Testis (tissue), 2 donors: ENCODE measurements at regions not wholly inside any gene's neighbourhood (a gene's known extent, or its start where the extent isn't known, plus 50 kb on each side); places are given as distances from the start of the nearest gene placed in this dataset.

Source experiments
- POLR2A ChIP-seq: fragments of 450-650 bp; IDR thresholded peaks from one replicate; pipeline ENCODE4 v1.6.1; 2017; ENCODE audit warnings: antibody characterized with exemption, mild to moderate bottlenecking, moderate library complexity
- TF ChIP-seq, protein P1 (sequence below), 3 experiments: fragments of 450-650 bp in 2 of 3; fragments of 200-600 bp in 1 of 3; sonication (generic) in 1 of 3; IDR thresholded peaks; one replicate each; pipeline ENCODE4 v1.5.1; 2016 to 2019; ENCODE audit warnings: antibody characterized with exemption in 3 of 3, mild to moderate bottlenecking in 2 of 3, moderate library complexity in 1 of 3

DNA sequence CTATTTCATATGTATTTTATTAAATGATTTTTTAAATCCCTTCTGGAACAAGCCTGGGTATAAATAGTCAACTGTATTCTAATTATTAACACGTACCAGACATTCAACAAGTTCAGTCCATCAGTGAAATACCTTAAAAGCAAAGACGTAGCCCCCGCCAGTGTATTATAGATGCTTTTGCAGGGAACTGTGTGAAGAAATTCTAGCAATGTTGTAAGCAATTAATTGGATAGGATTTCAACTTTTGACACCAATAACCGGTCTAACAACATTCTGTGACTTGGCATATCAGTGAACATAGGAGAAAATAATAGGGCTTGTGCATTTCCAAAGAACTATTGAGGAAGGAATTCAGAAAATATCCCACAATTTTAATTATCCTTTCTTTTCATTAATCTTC is 67.2 kb upstream of the TGFBR2 start:
- TF ChIP-seq, protein P1, sequence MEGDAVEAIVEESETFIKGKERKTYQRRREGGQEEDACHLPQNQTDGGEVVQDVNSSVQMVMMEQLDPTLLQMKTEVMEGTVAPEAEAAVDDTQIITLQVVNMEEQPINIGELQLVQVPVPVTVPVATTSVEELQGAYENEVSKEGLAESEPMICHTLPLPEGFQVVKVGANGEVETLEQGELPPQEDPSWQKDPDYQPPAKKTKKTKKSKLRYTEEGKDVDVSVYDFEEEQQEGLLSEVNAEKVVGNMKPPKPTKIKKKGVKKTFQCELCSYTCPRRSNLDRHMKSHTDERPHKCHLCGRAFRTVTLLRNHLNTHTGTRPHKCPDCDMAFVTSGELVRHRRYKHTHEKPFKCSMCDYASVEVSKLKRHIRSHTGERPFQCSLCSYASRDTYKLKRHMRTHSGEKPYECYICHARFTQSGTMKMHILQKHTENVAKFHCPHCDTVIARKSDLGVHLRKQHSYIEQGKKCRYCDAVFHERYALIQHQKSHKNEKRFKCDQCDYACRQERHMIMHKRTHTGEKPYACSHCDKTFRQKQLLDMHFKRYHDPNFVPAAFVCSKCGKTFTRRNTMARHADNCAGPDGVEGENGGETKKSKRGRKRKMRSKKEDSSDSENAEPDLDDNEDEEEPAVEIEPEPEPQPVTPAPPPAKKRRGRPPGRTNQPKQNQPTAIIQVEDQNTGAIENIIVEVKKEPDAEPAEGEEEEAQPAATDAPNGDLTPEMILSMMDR (IDR thresholded peaks at IDR 0.05) = no peak
- TF ChIP-seq POLR2A = no peak
